ENCODE measurements at regions not wholly inside any gene's neighbourhood (a gene's known extent, or its start where the extent isn't known, plus 50 kb on each side); places are given as distances from the start of the nearest gene placed in this dataset.

DNA sequence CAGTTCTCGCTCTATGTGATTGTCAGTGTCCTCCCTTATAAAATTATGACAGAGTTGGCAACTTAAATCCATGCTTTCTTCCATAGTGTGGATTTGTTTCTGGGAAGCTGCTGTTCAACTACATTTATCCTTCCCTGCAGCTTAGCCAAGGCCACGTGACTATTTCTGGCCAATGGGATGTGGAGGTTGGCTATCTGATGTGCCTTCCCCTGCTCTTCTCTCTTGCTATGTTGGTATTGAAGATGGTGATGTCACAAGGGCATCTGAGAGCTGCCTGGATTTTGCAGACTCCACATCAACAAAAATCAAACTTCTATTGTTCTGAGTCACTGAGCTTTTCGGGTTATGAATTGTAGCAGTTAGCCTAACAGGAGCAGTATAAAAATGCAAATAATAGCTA, 164.9 kb upstream of the RHOBTB1 start:
- no peak overlapping the region for H3K56ac ChIP-seq (ENCODE audit: extremely low read depth, insufficient read depth, low read length)
- ATAC-seq (ENCODE audit: low read depth), result no peak
- no peak overlapping the region for H2AK9ac ChIP-seq (replicated peaks; ENCODE audit: low read depth, low read length, poor library complexity)
- H3K27me3 ChIP-seq (ENCODE audit: control insufficient read depth, insufficient read depth, low read length), result no peaks in the 10 kb centered on the region; the same call in 1 of the 2 replicates
- H2BK15ac ChIP-seq (ENCODE audit: low read depth, low read length), result no peak overlapping the region
- dilution Hi-C loops (cut with HindIII; ENCODE audit: low sequenced_read_pairs, unreplicated experiment), result no loop called here
- H3K27ac ChIP-seq (ENCODE audit: insufficient read depth, low read length), result no peak overlapping the region
- no peak overlapping the region for H3K14ac ChIP-seq (replicated peaks; ENCODE audit: low read depth, low read length)
- H3K4me2 ChIP-seq (ENCODE audit: low read depth, low read length), result no peak overlapping the region
- peaks cover 10% of the 10 kb centered on the region for H3K4me1 ChIP-seq (ENCODE audit: control insufficient read depth, insufficient read depth, low read length)
- no peaks in the 10 kb centered on the region for H3K9me3 ChIP-seq (ENCODE audit: control insufficient read depth, insufficient read depth, low read length)
- 0 out of 2 replicates have a peak, but pooled peaks cover 4% of the 10 kb centered on the region for H3K9me1 ChIP-seq (ENCODE audit: insufficient read depth, low read length)
- H3K36me3 ChIP-seq (ENCODE audit: control insufficient read depth, insufficient read depth, low read length), result no peaks in the 10 kb centered on the region
- BruUV-seq (replicated peaks), result no TSS peak
- H2BK5ac ChIP-seq (ENCODE audit: low read depth, low read length, poor library complexity, severe bottlenecking), result no peak overlapping the region
- intact Hi-C loops (cut with micrococcal nuclease), result no loop called here
- peaks cover 7% of the 10 kb centered on the region; the same call in 1 of the 2 replicates for H4K20me1 ChIP-seq (ENCODE audit: insufficient read depth, low read length)
- H2BK20ac ChIP-seq (ENCODE audit: low read depth, low read length), result no peak overlapping the region
- no peak overlapping the region for H4K5ac ChIP-seq (ENCODE audit: low read depth, low read length)
- no peak overlapping the region for H3K4ac ChIP-seq (ENCODE audit: low read depth, low read length)
- ChIA-PET CTCF (no interaction called here), POLR2A (ENCODE audit: unreplicated experiment) (no interaction called here)
- no peak overlapping the region for H2AFZ ChIP-seq (replicated peaks; ENCODE audit: low read length, poor library complexity)
- no peak overlapping the region for H3K4me3 ChIP-seq (ENCODE audit: insufficient read depth, low read depth, low read length)
- H3K9ac ChIP-seq (ENCODE audit: low read depth, low read length), result no peak overlapping the region
- in situ Hi-C loops (cut with MboI; ENCODE audit: low sequenced_read_pairs), result no loop called here
- no peak overlapping the region for H3K23ac ChIP-seq (ENCODE audit: low read depth, low read length)
- H3K18ac ChIP-seq (ENCODE audit: low read depth, low read length), result no peak overlapping the region
- no peak overlapping the region for H4K8ac ChIP-seq (ENCODE audit: low read depth in 2 of 2, low read length in 2 of 2)
- TF ChIP-seq NFE2L2 (IDR thresholded peaks at IDR 0.05; ENCODE audit: low read depth, low read length), result no peak
- TF ChIP-seq, protein P1, sequence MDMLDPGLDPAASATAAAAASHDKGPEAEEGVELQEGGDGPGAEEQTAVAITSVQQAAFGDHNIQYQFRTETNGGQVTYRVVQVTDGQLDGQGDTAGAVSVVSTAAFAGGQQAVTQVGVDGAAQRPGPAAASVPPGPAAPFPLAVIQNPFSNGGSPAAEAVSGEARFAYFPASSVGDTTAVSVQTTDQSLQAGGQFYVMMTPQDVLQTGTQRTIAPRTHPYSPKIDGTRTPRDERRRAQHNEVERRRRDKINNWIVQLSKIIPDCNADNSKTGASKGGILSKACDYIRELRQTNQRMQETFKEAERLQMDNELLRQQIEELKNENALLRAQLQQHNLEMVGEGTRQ (IDR thresholded peaks at IDR 0.05; ENCODE audit: low read depth, low read length), result peak; percentile 43; the same call in 1 of the 2 replicates
- no peak overlapping the region for H2BK120ac ChIP-seq (ENCODE audit: low read depth, low read length)
- DNase-seq, result no peak
- no peaks in the 10 kb centered on the region for H3K79me1 ChIP-seq (ENCODE audit: low read depth in 1 of 2, low read length in 2 of 2)
- H2AK5ac ChIP-seq (ENCODE audit: low read depth, low read length), result peak overlapping the region; percentile 20; the same call in 1 of the 2 replicates
- H4K91ac ChIP-seq (ENCODE audit: insufficient read depth, low read depth, low read length), result no peak overlapping the region
- WGBS, 2 experiments (ENCODE audit: extremely low coverage in 2 of 2, insufficient read length in 1 of 2), result no CpG with 5 or more reads among the region's 3 CpGs
